ENCODE measurements at regions not wholly inside any gene's neighbourhood (a gene's known extent, or its start where the extent isn't known, plus 50 kb on each side); places are given as distances from the start of the nearest gene placed in this dataset.

DNA sequence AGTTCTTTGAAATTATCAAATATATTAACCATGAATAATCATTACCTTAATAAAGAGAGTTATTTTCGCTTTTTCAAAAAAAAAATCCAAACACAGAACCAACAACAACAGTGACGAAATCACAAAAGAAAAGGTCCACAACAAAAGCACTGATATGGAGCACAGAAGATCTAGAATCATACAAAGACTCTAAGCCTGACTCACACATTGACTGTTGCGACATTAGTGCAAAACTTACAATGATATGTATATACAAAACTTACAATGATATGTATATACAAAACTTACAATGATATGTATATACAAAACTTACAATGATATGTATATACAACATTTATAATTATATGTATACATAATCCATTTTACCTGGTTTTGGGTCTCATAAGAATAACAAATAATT is 117.7 kb downstream of the USP22 start:
- H3K4me3 ChIP-seq, result peak overlapping the region in 3 of 12 donors; percentile 25 to 47 (median 47)
- no peaks in the 10 kb centered on the region for H3K9me3 ChIP-seq
- H3K36me3 ChIP-seq, result no peaks in the 10 kb centered on the region
- 87 to 94% (median 89%) methylated on average over 3 of the region's 3 CpGs for WGBS, 4 donors
- DNase-seq (no peak), ATAC-seq (no peak)
- TF ChIP-seq, protein P1, sequence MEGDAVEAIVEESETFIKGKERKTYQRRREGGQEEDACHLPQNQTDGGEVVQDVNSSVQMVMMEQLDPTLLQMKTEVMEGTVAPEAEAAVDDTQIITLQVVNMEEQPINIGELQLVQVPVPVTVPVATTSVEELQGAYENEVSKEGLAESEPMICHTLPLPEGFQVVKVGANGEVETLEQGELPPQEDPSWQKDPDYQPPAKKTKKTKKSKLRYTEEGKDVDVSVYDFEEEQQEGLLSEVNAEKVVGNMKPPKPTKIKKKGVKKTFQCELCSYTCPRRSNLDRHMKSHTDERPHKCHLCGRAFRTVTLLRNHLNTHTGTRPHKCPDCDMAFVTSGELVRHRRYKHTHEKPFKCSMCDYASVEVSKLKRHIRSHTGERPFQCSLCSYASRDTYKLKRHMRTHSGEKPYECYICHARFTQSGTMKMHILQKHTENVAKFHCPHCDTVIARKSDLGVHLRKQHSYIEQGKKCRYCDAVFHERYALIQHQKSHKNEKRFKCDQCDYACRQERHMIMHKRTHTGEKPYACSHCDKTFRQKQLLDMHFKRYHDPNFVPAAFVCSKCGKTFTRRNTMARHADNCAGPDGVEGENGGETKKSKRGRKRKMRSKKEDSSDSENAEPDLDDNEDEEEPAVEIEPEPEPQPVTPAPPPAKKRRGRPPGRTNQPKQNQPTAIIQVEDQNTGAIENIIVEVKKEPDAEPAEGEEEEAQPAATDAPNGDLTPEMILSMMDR (IDR thresholded peaks at IDR 0.05), result no peak
- no peak for TF ChIP-seq POLR2A (IDR thresholded peaks at IDR 0.05)
- no peaks in the 10 kb centered on the region for H3K27me3 ChIP-seq
- peak overlapping the region in 6 of 12 donors; percentile 3 to 81 (median 48) for H3K27ac ChIP-seq
- peaks cover 0 to 17% (median 0%) of the 10 kb centered on the region in 12 donors for H3K4me1 ChIP-seq
- intact Hi-C loops (cut with DNase I), result loop anchor here in 1 of 10 donors (10.0 kb wide), 1 partner anchor 70 kb away; no protein-coding TSS in a partner anchor

DNA sequence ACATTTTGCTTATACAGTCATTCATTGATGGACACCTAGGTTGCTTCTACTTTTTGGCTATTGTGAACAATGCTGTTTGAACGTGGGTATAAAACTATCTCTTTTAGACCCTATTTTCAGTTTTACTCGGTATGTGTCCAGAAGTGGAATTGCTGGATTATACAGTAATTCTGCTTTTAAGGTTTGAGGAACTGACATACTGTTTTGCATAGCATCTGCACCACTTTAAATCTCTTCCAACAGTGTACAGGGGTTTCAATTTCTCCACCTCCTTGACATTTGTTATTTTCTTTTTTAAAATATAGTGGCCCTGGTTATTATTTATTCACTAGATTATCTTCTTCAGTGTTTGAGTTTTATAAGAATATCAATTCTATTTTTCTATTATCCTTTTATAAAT is 116.9 kb downstream of the USP22 start:
- Histone ChIP-seq H3K27me3 (no peaks in the 10 kb centered on the region), H3K4me1 (peaks cover 0 to 17% (median 0%) of the 10 kb centered on the region in 12 donors), H3K27ac (peak overlapping the region in 5 of 12 donors; percentile 28 to 75 (median 57)), H3K4me3 (peak overlapping the region in 4 of 12 donors; percentile 16 to 47 (median 36)), H3K36me3 (no peaks in the 10 kb centered on the region), H3K9me3 (no peaks in the 10 kb centered on the region)
- intact Hi-C loops (cut with DNase I), result loop anchor here in 1 of 10 donors (10.0 kb wide), 1 partner anchor 69 kb away; no protein-coding TSS in a partner anchor
- DNase-seq (no peak), ATAC-seq (no peak)
- WGBS, 4 donors, result 61 to 75% (median 65%) methylated on average over 2 of the region's 2 CpGs
- TF ChIP-seq, protein P1 (IDR thresholded peaks at IDR 0.05), result no peak
- TF ChIP-seq POLR2A (IDR thresholded peaks at IDR 0.05), result no peak

GRCh38 chr17:20926532-20926931 is 116.3 kb downstream of the USP22 start:
- TF ChIP-seq POLR2A (IDR thresholded peaks at IDR 0.05), result no peak
- TF ChIP-seq, protein P1 (IDR thresholded peaks at IDR 0.05), result no peak
- ATAC-seq (no peak), DNase-seq (no peak)
- Histone ChIP-seq H3K4me1 (peaks cover 0 to 17% (median 0%) of the 10 kb centered on the region in 12 donors), H3K9me3 (no peaks in the 10 kb centered on the region), H3K27ac (peak overlapping the region in 5 of 12 donors; percentile 28 to 75 (median 57)), H3K27me3 (no peaks in the 10 kb centered on the region), H3K4me3 (peak overlapping the region in 3 of 12 donors; percentile 25 to 47 (median 47)), H3K36me3 (no peaks in the 10 kb centered on the region)
- intact Hi-C loops (cut with DNase I), result loop anchor here in 1 of 10 donors (10.0 kb wide), 1 partner anchor 68 kb away; no protein-coding TSS in a partner anchor
- WGBS, 4 donors, result 48 to 61% (median 56%) methylated on average over 2 of the region's 2 CpGs

GRCh38 chr17:20927308-20927977 is 115.4 kb downstream of the USP22 start:
- intact Hi-C loops (cut with DNase I), result loop anchor here in 1 of 10 donors (10.0 kb wide), 1 partner anchor 67 kb away; no protein-coding TSS in a partner anchor
- no peaks in the 10 kb centered on the region for H3K27me3 ChIP-seq
- whole genome bisulfite sequencing, 4 donors, result 74 to 82% (median 80%) methylated on average over 7 of the region's 7 CpGs
- peak overlapping the region in 7 of 12 donors; percentile 32 to 75 (median 57) for H3K27ac ChIP-seq
- H3K36me3 ChIP-seq, result no peaks in the 10 kb centered on the region
- TF ChIP-seq, protein P1 (IDR thresholded peaks at IDR 0.05), result no peak
- no peak for TF ChIP-seq POLR2A (IDR thresholded peaks at IDR 0.05)
- no peaks in the 10 kb centered on the region for H3K9me3 ChIP-seq
- DNase-seq (peak in 1 of 5 donors; percentile 46), ATAC-seq (peak in 2 of 4 donors; percentile 61 to 67)
- H3K4me3 ChIP-seq, result peak overlapping the region in 3 of 12 donors; percentile 2 to 47 (median 9)
- H3K4me1 ChIP-seq, result peaks cover 0 to 17% (median 0%) of the 10 kb centered on the region in 12 donors
